DND-41 (cell line): ENCODE measurements at regions not wholly inside any gene's neighbourhood (a gene's known extent, or its start where the extent isn't known, plus 50 kb on each side); places are given as distances from the start of the nearest gene placed in this dataset.

Experiments used
- CTCF ChIP-seq: IDR thresholded peaks from 2 replicates; pipeline ENCODE4 v1.5.1; 2012; ENCODE audit warnings: borderline replicate concordance, low read length, moderate library complexity, mild to moderate bottlenecking; ENCODE audit not compliant: poor library complexity, severe bottlenecking; ENCODE audit errors: extremely low read depth
- EZH2 ChIP-seq: IDR thresholded peaks from 3 replicates; pipeline ENCODE4 v1.6.1; 2012; ENCODE audit warnings: borderline replicate concordance, low read depth, mild to moderate bottlenecking, moderate library complexity, low read length, inconsistent platforms; ENCODE audit not compliant: severe bottlenecking

DNA sequence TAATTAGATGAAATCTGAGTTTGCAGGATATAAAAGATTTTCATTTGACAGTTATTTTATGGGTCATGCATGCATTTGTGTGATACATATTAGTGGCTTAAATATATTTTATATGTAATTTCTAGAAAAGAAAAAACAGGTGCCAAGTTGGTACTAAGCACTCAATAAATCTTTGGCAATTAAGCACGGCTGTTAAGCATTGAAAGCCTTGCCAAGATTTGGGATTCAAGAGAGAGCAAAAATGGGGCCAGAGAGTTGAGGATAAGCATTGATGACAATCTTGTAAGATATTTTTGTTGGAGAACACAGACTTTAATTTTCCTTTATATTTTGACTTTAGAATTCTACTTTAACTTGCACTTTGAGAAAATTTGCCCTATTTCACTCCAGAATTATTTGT is 249.8 kb upstream of the MAD2L1 start:
- no peak for TF ChIP-seq CTCF
- no peak for TF ChIP-seq EZH2
